ENCODE measurements at regions not wholly inside any gene's neighbourhood (a gene's known extent, or its start where the extent isn't known, plus 50 kb on each side); places are given as distances from the start of the nearest gene placed in this dataset.
"Not testable (repeated sequence)": the region's sequence is repeated elsewhere in the genome, so short reads cannot be mapped to it uniquely, and the experiment has no call there.

DNA sequence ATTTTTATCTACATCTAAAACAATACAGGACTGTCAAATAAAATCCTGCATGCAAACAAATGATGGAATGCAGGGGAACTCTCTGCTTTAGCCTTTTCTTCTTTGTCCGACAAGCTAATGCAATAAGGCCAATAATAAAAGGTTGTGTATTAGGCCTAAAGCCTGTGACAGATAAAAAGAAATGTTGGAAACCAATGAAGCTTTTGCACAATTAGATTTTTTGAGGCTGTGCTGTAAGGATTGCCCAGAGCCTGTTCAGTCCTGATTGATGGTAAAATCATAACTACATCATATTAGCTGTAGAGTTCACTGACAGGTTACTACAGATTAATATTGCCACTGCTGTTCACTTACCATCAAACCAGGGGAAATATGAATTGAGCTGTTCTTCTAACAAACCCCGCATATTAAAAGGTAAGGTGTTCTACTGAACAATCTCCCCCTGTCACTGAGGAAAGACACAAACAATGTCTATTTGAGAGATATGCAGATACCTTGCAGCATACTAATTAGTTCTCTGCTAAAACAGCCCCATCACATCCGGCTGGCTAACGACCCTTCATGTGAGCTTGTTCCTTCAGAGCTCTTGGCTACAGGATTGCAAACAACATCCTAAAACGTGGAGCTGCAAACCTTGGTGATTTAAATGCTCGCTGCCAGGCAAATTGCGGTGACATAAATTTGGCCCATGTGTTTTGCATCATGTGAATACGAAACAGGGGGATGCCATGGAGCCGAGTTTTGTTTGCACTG lies 305.4 kb downstream of the MTX2 start:
- no peak for DNase-seq

DNA sequence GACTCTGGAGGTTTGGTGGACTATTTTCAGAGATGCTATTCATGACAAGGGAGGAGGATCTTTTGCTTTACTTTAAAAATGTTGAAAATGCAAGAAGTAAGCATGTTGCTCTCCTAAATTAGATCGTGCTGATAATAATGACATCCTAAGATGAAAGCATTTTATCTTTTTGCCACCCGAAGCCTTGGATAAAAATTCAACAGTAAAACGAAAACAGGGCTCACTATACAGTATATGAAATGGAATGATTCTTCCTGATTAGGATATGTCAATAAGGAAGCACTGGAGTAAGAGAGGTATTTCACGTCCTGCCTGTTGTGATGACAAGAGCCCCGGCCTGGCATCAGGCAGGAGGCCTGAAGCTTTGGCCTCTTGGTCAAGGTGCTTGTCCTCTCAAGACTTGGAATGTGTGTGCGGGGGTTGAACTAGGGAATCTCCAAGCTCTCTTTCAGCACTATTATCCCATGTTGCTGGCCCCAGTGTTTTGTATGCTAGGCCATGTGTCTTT lies 306.0 kb downstream of the MTX2 start:
- no peak for DNase-seq

DNA sequence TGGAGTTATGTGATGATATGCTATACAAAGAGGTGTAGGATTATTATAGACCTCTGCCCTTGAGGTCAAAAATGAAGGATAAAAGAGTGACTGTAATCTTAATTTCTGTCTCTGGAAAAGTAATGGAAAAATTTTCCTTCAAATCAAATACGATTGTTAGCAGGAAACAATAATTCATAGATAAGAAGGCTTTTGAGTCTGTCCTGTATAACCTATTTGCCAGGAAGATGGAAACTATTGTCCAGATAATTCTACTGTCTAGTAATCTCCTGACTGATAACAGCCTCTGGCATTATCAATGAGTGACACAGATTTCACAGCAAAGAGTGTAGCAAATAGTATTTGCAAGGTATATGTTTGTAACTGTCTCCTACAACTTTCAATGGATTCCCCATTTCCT lies 307.8 kb downstream of the MTX2 start:
- DNase-seq, result no peak

DNA sequence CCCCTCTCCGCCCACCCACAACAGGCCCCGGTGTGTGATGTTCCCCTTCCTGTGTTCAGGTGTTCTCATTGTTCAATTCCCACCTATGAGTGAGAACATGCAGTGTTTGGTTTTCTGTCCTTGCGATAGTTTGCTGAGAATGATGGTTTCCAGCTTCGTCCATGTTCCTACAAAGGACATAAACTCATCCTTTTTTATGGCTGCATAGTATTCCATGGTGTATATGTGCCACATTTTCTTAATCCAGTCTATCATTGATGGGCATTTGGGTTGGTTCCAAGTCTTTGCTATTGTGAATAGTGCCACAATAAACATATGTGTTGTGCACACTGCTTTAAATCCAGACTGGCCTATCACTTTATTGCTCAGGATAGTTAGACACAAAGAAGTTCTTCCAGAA lies 309.1 kb downstream of the MTX2 start:
- DNase-seq, result not testable (repeated sequence)

DNA sequence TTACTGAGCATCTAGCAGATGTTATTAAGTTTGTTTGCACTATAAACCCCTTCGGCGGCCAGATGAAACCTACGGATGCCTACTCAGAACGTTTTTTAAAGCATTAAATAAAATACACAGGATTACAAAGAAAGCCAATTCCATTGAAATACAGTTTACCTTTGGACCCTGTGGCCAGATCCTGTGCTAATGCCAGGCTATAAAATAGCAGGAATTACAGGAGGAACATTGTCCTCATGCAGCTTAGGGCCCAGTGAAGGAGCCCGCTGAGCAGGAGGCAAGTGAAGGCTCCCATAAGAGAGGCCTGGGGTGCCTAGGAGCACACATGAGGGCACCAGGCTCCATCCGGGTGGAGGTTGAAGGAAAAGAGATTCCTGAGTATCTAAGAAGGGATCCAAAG lies 310.4 kb downstream of the MTX2 start:
- no peak for DNase-seq

DNA sequence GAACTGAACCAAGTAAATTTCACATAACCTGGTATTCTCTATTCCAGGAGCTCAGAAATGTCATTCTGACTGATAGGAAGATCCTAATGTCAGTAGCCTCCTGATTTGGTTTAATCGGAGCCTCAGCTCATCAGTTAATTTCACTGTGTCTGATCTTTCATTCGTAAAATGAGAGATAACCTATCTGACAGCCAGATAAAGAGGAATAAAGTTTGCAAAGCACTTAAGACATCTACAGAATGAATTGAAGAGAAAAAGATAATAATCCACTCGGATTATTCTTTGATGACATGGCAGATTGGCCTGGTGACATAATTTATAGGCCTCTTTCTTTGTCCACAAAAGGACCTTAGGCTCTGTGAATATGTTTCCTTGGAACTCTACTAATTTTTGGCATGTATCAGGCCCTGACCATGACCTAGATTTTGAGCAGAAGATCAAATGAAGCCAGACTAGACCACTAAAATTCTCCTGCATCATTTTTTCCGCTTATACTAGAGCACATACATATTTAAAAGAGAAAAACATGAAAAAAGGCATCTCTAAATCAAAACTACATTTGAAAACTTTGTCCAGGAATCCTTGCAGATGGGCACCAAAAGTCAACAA lies 312.4 kb downstream of the MTX2 start:
- no peak for DNase-seq

DNA sequence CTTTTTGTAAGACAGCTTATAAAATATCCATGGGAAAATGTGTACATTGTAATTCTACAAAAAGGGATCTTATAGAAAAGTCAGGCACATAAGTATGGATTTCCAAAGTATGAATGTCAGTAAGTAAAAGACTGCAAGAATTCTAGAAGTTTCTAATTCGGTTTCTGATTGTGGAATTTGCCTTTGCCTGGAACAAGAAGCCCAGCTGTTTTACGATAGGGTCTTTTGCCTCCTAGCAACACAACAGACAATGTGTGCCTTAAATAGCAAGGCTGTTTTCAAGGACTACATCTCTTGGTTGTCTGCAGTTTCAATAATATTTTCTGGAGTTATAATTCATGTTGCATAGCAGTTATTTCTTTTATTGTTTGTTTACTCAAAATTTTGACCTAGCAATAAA lies 312.9 kb downstream of the MTX2 start:
- no peak for DNase-seq

DNA sequence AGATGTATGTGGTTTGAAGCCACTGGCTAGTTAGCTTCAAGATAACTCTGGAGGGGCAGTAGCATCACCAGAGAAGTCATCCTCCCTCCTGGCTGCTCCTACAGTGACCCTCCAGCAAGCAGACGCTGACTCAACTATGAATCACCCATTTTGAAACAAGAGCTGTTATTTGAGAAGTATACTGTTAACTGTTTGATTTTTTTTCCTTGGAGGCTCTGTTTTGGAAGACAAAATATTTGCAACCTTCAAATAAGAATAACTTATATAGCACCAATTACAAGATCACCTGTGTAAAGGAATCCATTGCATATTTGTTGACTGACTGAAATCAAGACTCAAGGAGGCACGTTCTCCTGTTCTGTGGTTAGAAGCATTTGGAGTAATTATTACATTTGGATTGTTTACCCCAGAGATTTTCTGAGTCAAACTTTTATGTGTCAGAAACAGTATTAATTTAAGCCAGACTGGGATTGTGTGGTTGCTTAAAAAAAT lies 313.8 kb downstream of the MTX2 start:
- no peak for DNase-seq

DNA sequence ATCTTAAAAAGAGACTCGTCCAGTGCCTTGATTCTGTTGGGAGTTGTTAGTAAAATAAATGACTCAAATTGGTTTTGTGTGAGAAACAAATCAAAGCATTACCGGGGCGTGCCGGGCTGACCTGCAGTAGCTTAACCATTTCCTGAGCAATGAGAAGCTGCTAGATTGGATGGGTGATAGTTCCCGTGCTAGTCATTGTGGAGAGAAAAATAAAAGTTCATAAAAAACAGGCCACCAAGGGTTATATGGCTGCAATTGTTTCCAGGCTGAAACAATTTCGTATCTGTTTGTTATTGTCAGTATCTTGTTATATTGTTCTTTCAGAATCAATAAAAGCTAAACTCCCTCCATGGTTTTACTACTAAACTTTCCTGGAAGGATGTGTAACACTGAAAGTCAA lies 314.4 kb downstream of the MTX2 start:
- no peak for DNase-seq

DNA sequence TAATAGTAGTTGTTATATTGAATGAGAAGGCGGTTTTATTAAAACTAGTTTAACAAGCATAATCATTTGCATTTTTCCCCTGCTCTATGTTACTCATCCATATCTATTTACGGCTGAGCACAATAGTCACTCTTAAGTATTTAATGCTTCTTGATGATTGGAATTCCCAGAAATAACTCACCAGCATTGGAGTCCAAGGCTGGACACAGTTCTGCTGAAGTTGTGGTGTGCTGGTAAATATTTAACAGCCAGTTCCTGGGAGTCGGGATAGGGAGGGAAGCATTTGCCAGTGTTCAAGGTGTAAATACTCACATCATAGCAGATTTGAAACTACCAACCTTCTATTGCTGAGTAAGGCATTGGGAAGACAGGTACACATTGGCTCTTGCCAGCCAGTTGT lies 315.1 kb downstream of the MTX2 start:
- no peak for DNase-seq

DNA sequence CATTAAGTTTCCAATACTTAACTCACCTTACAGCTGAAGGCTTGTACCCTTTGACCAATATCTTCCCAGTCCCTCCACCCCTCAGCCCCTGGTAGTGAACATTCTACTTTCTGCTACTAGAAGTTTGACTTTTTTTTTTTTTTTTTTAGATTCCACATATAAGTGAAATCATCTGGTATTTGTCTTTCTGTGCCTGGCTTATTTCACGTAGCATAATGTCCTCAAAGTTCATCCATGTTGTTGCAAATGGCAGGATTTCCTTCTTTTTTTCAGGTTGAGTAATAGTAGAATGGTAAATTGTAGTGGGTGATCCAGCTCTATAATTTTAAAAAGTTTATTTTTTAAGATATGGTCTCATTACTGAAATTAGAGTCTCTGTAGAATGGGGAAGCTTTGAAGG lies 316.0 kb downstream of the MTX2 start:
- no peak for DNase-seq

DNA sequence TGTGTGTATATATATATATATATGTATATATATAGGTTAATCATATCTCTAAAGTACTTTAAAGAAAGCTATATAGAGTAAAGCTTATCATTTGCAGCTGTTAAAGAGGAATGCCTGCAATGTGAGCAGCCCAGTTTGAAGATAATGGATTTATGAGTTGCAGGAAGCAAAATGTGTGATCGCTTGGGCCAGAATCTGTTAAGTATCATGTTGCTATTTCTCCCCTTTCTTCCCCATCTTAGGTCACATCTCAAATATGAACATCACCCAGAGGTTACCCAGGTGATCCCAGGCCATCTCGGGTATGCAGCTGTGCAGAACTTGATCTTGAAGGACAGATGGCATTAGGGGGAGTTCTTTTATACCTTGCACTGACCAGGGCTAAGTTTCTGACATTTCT lies 316.5 kb downstream of the MTX2 start:
- DNase-seq, result no peak

DNA sequence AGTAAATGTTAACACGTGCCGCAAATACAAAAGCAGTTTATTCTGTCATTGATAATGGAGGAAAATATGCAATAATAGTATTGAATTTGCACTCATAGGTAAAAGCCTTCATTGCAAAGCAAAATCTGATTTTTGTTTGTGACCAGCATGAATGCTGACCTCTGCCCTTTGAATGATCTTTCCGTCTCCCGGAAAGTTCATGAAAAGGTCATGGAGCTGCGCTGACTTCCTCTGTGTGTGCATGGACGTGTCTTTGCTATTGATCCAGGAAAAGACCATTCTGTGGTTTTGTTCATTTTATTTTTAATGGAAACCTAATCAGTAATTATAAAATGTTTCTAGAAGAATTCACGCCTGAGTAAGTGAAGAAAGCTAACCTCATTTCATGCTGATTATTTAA lies 320.0 kb downstream of the MTX2 start:
- no peak for DNase-seq

DNA sequence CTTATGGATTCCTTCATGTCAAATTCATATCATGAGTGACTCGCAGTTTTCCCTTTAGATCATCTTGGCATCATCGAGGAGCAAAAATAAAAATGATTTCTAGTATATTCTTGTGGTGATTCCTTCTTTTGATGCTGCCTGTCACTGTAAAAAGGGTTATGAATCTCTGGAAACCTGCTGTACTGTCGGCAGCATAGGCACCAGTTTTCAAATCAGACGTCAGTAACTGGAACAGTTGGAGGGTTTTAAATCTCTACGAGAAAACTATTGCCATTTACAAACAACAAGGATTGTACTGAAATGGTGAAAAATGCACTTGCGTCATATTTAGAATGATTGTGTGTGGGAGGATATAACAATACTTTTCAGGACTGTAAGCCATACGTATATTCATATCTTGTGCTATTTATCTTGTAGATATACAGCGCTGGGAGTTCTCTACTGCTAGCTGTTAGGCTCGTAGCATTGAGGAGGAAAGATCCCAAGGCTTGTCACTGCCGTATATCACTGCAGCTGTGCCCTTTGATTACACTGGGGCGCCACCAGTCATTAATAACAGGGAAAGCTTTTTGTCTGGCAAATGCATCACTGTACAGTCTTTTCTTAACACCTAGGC lies 320.7 kb downstream of the MTX2 start:
- no peak for DNase-seq

DNA sequence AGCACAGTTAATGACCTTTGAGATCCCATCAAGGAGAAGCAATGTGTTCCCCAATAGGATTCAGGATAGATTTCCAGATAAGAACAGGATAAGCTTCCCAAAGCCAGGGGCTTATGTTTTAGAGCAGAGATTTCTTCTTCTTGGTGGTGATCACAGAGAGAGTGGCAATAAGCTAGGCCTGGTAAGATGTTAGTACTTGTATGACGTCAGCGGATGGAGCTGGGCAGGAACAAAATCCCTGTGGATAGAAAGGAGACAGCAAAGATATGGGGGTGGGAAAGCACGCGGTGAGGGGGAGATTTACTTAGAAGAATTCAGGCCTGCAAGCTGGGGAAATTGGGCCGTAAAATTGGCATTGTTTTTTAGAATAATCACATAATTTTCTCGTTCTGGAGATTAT lies 323.0 kb downstream of the MTX2 start:
- no peak for DNase-seq

DNA sequence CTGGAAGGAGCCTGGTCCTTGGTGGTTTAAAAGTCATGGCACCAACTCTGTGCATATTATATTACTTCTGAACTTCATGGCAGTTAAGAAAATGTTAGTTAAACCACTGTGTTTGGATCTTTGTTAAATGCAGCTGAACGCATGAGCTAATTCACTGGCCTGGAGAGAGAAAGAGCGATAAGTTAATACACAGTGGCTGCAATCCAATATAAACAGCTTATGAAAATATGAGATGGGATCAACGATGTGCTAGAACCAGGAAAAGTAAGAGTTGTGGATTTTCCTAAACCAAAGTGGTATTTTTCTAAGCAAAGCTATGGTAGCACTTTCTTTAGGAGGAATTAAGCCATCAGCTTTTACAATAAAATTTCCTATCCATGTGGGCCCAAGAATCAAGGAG lies 326.7 kb downstream of the MTX2 start:
- DNase-seq, result no peak

DNA sequence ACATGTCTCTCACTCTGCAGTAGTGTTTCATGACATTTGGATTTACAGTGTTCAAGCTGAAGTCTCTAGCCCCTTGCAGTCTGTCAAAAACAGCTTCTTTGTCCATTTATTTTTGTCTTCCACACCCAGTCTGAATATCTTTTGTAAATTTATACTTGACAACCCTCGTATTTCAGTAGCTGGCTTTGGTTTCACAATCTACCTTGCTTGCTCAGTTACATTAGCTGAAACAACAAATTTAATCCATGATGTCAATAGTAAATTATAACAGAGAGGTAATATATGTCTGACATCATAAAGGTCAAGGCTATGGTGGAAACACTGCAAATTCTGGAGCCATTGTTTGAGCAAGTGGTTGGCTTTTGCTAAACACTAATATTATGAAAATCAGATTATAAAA lies 328.7 kb downstream of the MTX2 start:
- DNase-seq, result no peak

DNA sequence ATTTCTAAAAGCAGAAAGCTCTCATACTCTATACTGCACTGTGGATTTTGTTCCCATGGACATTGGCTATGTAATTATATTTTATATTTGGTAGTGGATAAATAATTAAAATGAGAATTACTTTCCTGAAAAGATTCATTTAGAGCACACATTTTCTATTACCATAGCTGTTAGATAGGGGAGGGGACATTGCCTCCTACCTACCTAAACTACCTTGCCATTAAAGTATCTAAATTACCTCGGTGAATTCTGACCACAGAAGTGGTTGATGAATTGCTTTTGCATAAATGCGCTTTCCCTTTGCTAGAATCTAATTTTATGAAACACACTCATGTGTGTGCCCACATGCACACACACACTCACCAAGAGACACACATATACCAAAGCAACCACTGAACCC lies 329.1 kb downstream of the MTX2 start:
- DNase-seq, result no peak

DNA sequence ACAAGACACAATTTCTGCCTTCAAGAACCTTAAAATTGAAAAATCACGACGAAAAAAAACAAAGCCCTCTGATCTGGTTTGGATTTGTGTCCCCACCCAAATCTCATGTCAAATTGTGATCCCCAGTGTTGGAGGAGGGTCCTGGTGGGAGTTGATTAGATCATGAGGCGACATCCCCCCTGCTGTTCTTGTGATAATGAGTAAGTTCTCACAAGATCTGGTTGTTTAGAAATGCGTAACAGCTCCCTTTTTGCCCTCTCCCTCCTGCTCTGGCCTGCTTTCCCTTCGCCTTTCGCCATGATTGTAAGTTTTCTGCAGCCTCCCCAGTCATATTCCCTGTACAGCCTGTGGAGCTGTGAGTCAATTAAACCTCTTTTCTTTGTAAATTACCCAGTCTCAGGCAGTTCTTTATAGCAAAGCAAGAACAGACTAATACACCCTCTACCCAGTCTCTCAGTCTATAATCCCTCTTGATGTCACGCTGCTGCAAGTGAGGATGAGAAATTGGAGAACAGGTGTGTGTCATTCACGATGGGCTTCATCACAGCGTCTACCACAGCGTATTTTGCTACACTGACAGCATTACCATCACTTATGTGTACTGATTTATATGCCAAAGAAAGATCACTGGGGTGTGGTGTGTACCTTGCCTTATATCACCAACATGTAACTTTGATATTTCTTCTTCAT lies 330.7 kb downstream of the MTX2 start:
- no peak for DNase-seq

DNA sequence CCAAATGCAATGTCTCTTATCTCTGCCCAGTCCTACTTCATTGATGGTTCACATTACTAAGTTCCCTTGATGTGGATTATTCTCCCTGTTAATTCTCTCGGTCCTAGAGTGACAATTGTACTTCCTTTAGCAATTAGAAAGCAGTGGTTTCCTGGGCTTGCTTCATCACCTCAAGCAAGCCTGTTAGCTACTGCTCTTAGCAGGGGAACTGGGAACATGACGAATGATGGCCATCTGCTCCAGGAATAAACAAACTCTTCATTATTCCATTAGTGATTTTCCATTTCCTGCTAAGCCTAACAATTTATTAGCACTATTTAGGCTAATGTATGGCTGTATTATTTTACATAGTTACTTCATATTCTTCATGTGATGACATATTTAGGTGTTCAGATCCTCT lies 331.8 kb downstream of the MTX2 start:
- no peak for DNase-seq

DNA sequence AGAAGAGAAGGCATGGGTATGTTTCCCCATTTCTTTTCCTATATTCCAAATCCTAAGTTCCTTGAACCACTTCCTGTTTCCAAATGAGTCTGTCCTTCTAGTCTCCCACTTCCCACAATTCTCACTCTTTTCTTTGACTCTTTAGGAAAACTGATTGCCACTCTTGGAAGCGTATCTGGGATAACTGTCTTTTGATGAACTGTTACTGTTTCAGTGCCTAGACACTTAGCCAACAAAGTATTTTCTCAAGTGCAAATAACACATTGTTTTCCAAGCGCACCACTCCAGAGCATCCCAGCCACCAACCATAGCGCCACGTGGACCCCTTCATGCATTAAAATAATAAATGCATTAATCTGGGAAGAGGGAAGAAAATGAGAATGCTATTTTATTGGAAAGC lies 342.8 kb downstream of the MTX2 start:
- no peak for DNase-seq

DNA sequence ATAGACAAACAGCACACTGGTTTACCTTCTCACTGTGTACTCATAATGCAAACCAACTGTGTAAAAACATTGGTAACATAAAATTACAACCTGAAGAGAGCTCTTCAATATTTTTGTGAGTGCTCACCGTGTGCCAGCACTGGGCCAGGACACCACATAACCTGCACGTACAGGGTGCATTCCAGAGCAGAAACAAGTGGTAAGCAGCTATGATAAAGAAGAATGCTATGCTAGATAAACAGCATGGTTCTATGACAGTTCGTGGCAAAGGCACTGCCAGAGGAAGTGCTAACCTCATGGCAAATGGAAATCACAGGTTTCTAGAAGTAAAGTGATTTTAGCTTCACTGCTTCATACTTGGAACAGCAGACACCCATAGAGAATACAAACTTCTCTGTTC lies 343.5 kb downstream of the MTX2 start:
- no peak for DNase-seq

DNA sequence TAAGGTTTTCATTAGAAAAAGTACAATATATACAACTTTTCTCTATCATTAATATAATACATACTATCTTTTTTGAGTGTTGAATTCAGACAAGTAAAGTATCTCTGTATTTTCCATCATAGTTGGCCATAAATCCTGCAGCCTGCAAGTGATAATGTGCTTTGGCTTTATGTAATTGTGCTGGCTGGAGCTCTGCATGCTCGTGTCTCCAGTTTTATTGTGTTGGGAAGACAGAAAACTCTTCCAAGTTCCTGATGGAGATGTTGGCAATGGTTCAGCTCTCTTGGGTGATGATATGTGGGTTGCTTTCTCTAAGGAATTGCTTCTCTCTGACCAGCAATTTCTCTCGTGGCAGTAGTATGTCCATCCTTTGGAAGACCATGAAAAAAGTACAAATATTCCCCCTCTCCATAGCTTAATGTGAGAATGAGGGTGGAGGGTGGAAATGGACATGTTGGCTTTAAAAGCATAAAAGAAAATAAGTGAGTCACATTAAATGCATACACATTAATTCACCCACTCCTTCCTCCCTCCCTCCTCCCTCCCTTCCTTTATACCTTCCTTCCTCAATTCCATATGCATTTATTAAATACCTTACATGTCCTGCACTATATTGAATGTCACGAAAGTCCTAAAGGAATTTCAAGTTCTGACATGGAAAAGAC lies 344.2 kb downstream of the MTX2 start:
- no peak for DNase-seq

Data from CD4-positive, alpha-beta T cell treated with Interleukin-4 for 1 hour (primary cell).